ENCODE measurements at regions not wholly inside any gene's neighbourhood (a gene's known extent, or its start where the extent isn't known, plus 50 kb on each side); places are given as distances from the start of the nearest gene placed in this dataset.

GRCh38 chr12:14283489-14284144, 81.9 kb upstream of the ATF7IP start:
- DNase-seq = peak; percentile 18

GRCh38 chr12:14284184-14284722, 81.2 kb upstream of the ATF7IP start:
- peak; percentile 11 for DNase-seq

- no peak for DNase-seq
Measured at GRCh38 chr12:14289601-14290000, 75.9 kb upstream of the ATF7IP start.

- DNase-seq = no peak
Measured at GRCh38 chr12:14290951-14291350, 74.5 kb upstream of the ATF7IP start.

GRCh38 chr12:14303661-14304155, 61.8 kb upstream of the ATF7IP start:
- no peak for DNase-seq

GRCh38 chr12:14307004-14307403, 58.5 kb upstream of the ATF7IP start:
- no peak for DNase-seq

- no peak for DNase-seq
Measured at GRCh38 chr12:14308516-14308915, 57.0 kb upstream of the ATF7IP start.

GRCh38 chr12:14310866-14311265, 54.6 kb upstream of the ATF7IP start:
- no peak for DNase-seq

- peak; percentile 1 for DNase-seq
Measured at GRCh38 chr12:14313379-14314138, 51.9 kb upstream of the ATF7IP start.

- no peak for DNase-seq
Measured at GRCh38 chr12:14314801-14315200, 50.7 kb upstream of the ATF7IP start.

GRCh38 chr12:14315501-14315900, 50.0 kb upstream of the ATF7IP start:
- no peak for DNase-seq
